Endodermal cell (in vitro differentiated cells): ENCODE measurements at regions not wholly inside any gene's neighbourhood (a gene's known extent, or its start where the extent isn't known, plus 50 kb on each side); places are given as distances from the start of the nearest gene placed in this dataset.

Experiments
- DNase-seq: peaks from one replicate; pipeline ENCODE4 v3.0.0-alpha.2; 2017
- H3K27ac ChIP-seq: 2 replicates; pipeline ENCODE4 v1.5.1; 2013; ENCODE audit warnings: mild to moderate bottlenecking, low read depth, low read length, moderate library complexity
- H3K27me3 ChIP-seq: 2 replicates; pipeline ENCODE4 v1.6.1; 2013; ENCODE audit warnings: mild to moderate bottlenecking, low read length, moderate library complexity; ENCODE audit not compliant: insufficient read depth, control insufficient read depth, poor library complexity, severe bottlenecking
- H3K36me3 ChIP-seq: 2 replicates; pipeline ENCODE4 v1.7.0; 2013; ENCODE audit warnings: mild to moderate bottlenecking, low read length, moderate library complexity; ENCODE audit not compliant: control insufficient read depth, insufficient read depth
- H3K4me1 ChIP-seq: one replicate; pipeline ENCODE4 v1.7.0; 2013; ENCODE audit warnings: low read length; ENCODE audit not compliant: control insufficient read depth, insufficient read depth
- H3K4me3 ChIP-seq: 2 replicates; pipeline ENCODE4 v1.5.1; 2013; ENCODE audit warnings: mild to moderate bottlenecking, low read length, moderate library complexity
- H3K9ac ChIP-seq: 2 replicates; pipeline ENCODE4 v1.6.1; 2013; ENCODE audit warnings: mild to moderate bottlenecking, low read length, moderate library complexity; ENCODE audit not compliant: poor library complexity, severe bottlenecking; ENCODE audit errors: extremely low read depth
- H3K9me3 ChIP-seq: 2 replicates; pipeline ENCODE4 v1.6.1; 2013; ENCODE audit warnings: mild to moderate bottlenecking, low read length, moderate library complexity; ENCODE audit not compliant: control insufficient read depth
- H3K27ac Mint-ChIP-seq: 2 replicates; pipeline ENCODE4 v1.8.0; 2020; ENCODE audit warnings: mixed read lengths
- H3K27me3 Mint-ChIP-seq: 2 replicates; pipeline ENCODE4 v1.8.0; 2021; ENCODE audit warnings: mild to moderate bottlenecking, mixed read lengths; ENCODE audit not compliant: insufficient read depth
- H3K36me3 Mint-ChIP-seq: 2 replicates; pipeline ENCODE4 v1.8.0; 2020; ENCODE audit warnings: low read depth, mixed read lengths
- H3K4me1 Mint-ChIP-seq: 2 replicates; pipeline ENCODE4 v1.8.0; 2020; ENCODE audit warnings: mixed read lengths
- H3K4me3 Mint-ChIP-seq: 2 replicates; pipeline ENCODE4 v1.8.0; 2020; ENCODE audit warnings: mild to moderate bottlenecking, moderate library complexity, mixed read lengths
- H3K9me3 Mint-ChIP-seq: 2 replicates; pipeline ENCODE4 v1.8.0; 2020; ENCODE audit warnings: mild to moderate bottlenecking, mixed read lengths
- WGBS, 2 experiments: methylation state at CpG; one replicate each; pipeline versions ENCODE4 v1.1.5 to v1.1.7; 2013; ENCODE audit warnings: missing lambda C conversion rate in 2 of 2, mixed read lengths in 1 of 2; ENCODE audit not compliant: insufficient coverage in 1 of 2, insufficient read length in 1 of 2; 5-methylcytosine and 5-hydroxymethylcytosine counted together
- TF ChIP-seq, protein P1 (sequence below): fragments of 200-600 bp; sonication (generic); conservative IDR thresholded peaks from 2 replicates; pipeline ENCODE4 v1.5.0; 2021; ENCODE audit warnings: antibody characterized with exemption, mild to moderate bottlenecking

DNA sequence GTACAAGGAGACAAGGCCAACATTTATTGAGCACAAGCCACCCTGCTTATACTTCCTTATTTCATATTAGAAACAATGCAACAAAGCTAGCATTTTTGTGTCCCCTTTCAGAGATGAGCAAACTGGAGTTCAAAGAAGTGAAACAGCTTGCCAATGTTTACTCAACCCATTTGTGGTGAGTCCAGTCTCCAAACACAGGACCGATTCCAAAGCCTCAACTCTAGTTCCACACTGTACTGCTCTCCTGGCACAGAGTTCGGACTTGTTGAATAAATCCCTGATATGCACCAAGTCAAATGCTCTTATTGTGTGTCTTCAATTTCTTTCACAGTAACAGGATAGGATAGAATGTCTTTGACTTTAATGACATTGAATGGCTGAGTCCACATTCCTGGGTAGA is 604.8 kb upstream of the BRINP1 start:
- Histone ChIP-seq H3K4me1 (no peaks in the 10 kb centered on the region), H3K4me3 (no peak overlapping the region), H3K9ac (no peak overlapping the region), H3K27ac (no peak overlapping the region), H3K36me3 (no peaks in the 10 kb centered on the region), H3K27me3 (no peaks in the 10 kb centered on the region), H3K9me3 (no peaks in the 10 kb centered on the region)
- Mint-ChIP-seq H3K27ac (no peak overlapping the region), H3K4me3 (no peak overlapping the region), H3K4me1 (peaks cover 3% of the 10 kb centered on the region), H3K27me3 (peaks cover 4% of the 10 kb centered on the region), H3K36me3 (no peaks in the 10 kb centered on the region), H3K9me3 (no peaks in the 10 kb centered on the region)
- 92 to 100% methylated on average over 1 to 2 of the region's 2 CpGs for WGBS, 2 experiments
- DNase-seq: no peak
- TF ChIP-seq, protein P1, sequence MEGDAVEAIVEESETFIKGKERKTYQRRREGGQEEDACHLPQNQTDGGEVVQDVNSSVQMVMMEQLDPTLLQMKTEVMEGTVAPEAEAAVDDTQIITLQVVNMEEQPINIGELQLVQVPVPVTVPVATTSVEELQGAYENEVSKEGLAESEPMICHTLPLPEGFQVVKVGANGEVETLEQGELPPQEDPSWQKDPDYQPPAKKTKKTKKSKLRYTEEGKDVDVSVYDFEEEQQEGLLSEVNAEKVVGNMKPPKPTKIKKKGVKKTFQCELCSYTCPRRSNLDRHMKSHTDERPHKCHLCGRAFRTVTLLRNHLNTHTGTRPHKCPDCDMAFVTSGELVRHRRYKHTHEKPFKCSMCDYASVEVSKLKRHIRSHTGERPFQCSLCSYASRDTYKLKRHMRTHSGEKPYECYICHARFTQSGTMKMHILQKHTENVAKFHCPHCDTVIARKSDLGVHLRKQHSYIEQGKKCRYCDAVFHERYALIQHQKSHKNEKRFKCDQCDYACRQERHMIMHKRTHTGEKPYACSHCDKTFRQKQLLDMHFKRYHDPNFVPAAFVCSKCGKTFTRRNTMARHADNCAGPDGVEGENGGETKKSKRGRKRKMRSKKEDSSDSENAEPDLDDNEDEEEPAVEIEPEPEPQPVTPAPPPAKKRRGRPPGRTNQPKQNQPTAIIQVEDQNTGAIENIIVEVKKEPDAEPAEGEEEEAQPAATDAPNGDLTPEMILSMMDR: no peak

DNA sequence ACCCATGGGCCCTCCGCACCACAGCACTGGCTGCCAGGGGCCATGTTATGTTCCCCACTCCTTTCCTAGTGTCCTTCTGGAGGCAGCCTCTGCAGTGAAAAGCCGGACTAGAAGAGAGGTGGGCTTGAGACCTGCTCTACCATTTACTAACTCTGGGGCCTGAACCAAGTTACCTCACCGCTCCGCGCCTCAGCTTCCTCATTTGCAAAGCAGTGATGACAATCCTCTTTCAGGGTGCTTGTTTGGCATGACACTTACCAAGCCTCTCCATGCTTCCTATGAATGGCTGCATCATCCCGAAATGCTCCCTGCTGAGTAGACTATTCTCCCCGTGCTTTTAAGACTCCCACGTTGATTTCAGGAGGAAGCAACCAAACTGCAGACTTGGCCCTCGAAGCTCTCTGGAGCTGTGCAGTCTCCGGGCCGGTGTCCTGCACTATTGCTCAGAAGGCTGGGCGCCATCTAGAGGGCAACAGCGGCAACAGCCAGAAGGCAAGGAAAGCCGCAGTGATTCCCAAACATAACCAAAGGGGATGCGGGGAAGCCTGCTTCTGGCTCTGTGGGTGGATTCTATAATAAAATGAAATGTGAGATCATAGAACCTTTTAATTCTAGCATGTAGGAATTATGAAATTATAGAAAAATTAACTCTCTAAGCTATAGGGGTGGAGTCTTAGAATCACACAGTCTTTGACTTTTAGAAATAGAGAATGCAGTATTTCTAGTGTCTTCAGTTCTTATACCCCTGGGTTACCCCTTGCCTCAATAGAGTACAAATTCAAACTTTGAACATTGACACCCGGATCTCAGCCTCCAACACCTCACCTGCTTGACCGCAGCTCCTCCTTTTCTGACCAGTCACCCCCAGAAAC is 599.8 kb upstream of the BRINP1 start:
- TF ChIP-seq, protein P1: peak; percentile 95
- H3K4me1 ChIP-seq: no peaks in the 10 kb centered on the region
- Mint-ChIP-seq H3K9me3 (no peaks in the 10 kb centered on the region), H3K36me3 (no peaks in the 10 kb centered on the region), H3K27ac (no peak overlapping the region), H3K4me3 (no peak overlapping the region), H3K4me1 (peaks cover 15% of the 10 kb centered on the region), H3K27me3 (peaks cover 2% of the 10 kb centered on the region)
- H3K27me3 ChIP-seq: no peaks in the 10 kb centered on the region
- no peak overlapping the region for H3K4me3 ChIP-seq
- no peak overlapping the region for H3K9ac ChIP-seq
- H3K27ac ChIP-seq: no peak overlapping the region
- H3K36me3 ChIP-seq: no peaks in the 10 kb centered on the region
- peak; percentile 93 for DNase-seq
- 44% methylated on average over 9 to 17 of the region's 17 CpGs for WGBS, 2 experiments
- H3K9me3 ChIP-seq: no peaks in the 10 kb centered on the region

DNA sequence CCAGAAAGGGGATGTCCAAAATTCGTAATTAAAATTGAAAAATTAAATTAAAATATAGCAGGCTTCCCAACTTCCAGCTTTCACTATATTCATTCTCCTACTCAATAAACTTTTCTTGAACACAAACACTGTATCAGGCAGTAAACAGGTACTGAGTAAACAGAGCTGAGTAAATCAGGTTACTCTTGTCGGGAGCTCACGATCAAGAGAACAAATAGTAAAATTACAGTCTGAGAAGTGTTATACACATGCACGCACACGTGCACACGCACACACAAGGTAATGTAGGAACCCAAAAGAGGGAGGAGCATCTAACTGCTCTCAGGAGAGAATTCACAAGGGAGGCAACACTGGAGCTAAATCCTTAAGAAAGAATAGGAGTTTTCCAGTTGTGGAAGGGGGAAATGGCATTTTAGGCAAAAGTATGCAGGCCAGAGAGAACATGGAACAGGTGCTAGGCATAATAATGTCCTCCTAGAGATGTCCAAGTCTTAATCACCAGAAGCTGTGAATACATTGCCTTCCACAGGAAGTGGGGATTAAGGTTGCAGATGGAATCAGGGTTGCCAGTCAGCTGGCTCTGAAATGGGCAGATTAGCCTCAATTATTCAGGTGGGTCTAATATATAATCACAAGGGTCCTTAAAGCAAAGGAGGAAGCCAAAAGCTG is 598.8 kb upstream of the BRINP1 start:
- TF ChIP-seq, protein P1: no peak
- Histone ChIP-seq H3K36me3 (no peaks in the 10 kb centered on the region), H3K9me3 (no peaks in the 10 kb centered on the region), H3K27ac (no peak overlapping the region), H3K27me3 (no peaks in the 10 kb centered on the region), H3K4me3 (no peak overlapping the region), H3K4me1 (no peaks in the 10 kb centered on the region), H3K9ac (no peak overlapping the region)
- Mint-ChIP-seq H3K27ac (no peak overlapping the region), H3K4me3 (no peak overlapping the region), H3K36me3 (no peaks in the 10 kb centered on the region), H3K27me3 (no peaks in the 10 kb centered on the region), H3K9me3 (no peaks in the 10 kb centered on the region), H3K4me1 (peaks cover 26% of the 10 kb centered on the region)
- 92 to 98% methylated on average over 5 to 6 of the region's 6 CpGs for WGBS, 2 experiments
- no peak for DNase-seq
